Breast epithelium (tissue), 4 donors: ENCODE measurements at regions not wholly inside any gene's neighbourhood (a gene's known extent, or its start where the extent isn't known, plus 50 kb on each side); places are given as distances from the start of the nearest gene placed in this dataset.

Source experiments
- DNase-seq, 2 donors: peaks; one replicate each; pipeline ENCODE4 v3.0.0-alpha.2; 2019; ENCODE audit warnings: low spot score in 2 of 2
- H3K27ac ChIP-seq, 2 donors: fragments of 200-600 bp; sonication (generic) in 1 of 2; one replicate each; pipeline ENCODE4 v1.5.1; 2016 to 2019; ENCODE audit warnings: mild to moderate bottlenecking in 1 of 2
- H3K27me3 ChIP-seq, 2 donors: fragments of 200-600 bp; sonication (generic) in 1 of 2; one replicate each; pipeline versions ENCODE4 v1.5.1 to v1.6.0; 2017 to 2019; ENCODE audit warnings: control low read depth in 1 of 2, mild to moderate bottlenecking in 1 of 2
- H3K36me3 ChIP-seq: fragments of 200-600 bp; one replicate; pipeline ENCODE4 v1.5.1; 2019
- H3K4me1 ChIP-seq, 2 donors: fragments of 200-600 bp; sonication (generic); one replicate each; pipeline ENCODE4 v1.5.1; 2016 to 2019; ENCODE audit warnings: control low read depth in 1 of 2
- H3K4me3 ChIP-seq, 3 donors: fragments of 200-600 bp; sonication (generic); 1 replicate in 2 of 3; 2 replicates in 1 of 3; pipeline ENCODE4 v1.5.1; 2016 to 2019; ENCODE audit warnings: mild to moderate bottlenecking in 3 of 3, moderate library complexity in 2 of 3
- H3K9me3 ChIP-seq, 2 donors: fragments of 200-600 bp; sonication (generic) in 1 of 2; one replicate each; pipeline ENCODE4 v1.5.1; 2016 to 2019; ENCODE audit warnings: control low read depth in 1 of 2
- POLR2A ChIP-seq: fragments of 450-650 bp; IDR thresholded peaks from one replicate; pipeline ENCODE4 v1.6.1; 2016; ENCODE audit warnings: antibody characterized with exemption, mild to moderate bottlenecking, moderate library complexity
- POLR2AphosphoS5 ChIP-seq, 3 donors: sonication (generic); formaldehyde crosslinking; IDR thresholded peaks; one replicate each; pipeline ENCODE4 v1.6.1; 2017; ENCODE audit warnings: antibody characterized with exemption in 3 of 3
- intact Hi-C: fragments of 100-400 bp; cut with DNase I; formaldehyde crosslinking; loops from one replicate; pipeline ENCODE4 v1.15.1; 2023; ENCODE audit warnings: low total_unique reads
- TF ChIP-seq, protein P1 (sequence below), 3 donors: fragments of 450-650 bp; IDR thresholded peaks; one replicate each; pipeline ENCODE4 v1.5.1; 2016 to 2017; ENCODE audit warnings: antibody characterized with exemption in 3 of 3, mild to moderate bottlenecking in 3 of 3, moderate library complexity in 3 of 3

DNA sequence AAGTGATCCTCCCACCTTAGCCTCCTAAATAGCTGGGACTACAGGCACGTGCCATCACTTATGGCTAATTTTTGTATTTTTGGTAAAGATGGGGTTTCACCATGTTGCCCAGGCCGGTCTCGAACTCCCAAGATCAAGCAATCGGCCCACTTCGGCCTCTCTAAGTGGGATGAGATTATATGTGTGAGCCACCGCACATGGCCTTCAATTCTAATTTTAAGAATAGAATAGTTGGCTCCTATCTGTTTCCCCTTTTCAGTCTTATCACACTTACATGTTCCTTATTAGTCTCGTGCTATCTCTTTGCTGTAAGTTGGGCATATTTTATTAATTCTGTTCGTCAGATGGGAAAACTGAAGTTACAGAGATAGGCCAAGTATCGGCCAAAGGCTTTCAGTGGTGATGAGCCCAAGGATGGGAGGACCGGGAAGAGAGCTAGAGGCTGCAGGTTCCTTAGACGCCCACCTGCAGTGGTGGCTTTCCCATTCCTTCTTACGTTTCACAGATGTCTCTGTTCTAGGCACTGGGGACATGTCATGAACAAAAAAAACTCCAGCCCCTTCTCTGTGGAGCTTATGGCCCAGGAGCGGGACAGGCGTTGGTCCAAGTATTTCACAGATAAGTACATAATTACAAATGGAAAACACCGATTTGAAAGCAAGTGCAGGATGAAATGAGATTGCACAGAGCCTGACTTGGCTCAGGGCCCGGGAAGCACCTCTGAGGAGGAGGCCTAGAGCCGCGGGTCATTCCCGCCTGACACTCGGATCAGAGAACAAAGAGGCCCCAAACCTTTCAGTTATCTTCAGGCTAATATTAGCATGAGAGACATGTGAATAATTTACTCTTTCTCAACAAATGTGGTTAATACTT is 91.1 kb upstream of the KLF13 start:
- H3K27ac ChIP-seq: peak overlapping the region; percentile 71 to 94
- no peak for DNase-seq
- intact Hi-C loops: no loop called here
- H3K27me3 ChIP-seq: no peaks in the 10 kb centered on the region
- peak overlapping the region in 1 of 3 donors; percentile 45 for H3K4me3 ChIP-seq
- H3K9me3 ChIP-seq: no peaks in the 10 kb centered on the region
- TF ChIP-seq POLR2A: no peak
- no peak for TF ChIP-seq POLR2AphosphoS5 (IDR thresholded peaks at IDR 0.05)
- TF ChIP-seq, protein P1, sequence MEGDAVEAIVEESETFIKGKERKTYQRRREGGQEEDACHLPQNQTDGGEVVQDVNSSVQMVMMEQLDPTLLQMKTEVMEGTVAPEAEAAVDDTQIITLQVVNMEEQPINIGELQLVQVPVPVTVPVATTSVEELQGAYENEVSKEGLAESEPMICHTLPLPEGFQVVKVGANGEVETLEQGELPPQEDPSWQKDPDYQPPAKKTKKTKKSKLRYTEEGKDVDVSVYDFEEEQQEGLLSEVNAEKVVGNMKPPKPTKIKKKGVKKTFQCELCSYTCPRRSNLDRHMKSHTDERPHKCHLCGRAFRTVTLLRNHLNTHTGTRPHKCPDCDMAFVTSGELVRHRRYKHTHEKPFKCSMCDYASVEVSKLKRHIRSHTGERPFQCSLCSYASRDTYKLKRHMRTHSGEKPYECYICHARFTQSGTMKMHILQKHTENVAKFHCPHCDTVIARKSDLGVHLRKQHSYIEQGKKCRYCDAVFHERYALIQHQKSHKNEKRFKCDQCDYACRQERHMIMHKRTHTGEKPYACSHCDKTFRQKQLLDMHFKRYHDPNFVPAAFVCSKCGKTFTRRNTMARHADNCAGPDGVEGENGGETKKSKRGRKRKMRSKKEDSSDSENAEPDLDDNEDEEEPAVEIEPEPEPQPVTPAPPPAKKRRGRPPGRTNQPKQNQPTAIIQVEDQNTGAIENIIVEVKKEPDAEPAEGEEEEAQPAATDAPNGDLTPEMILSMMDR (IDR thresholded peaks at IDR 0.05): no peak
- H3K36me3 ChIP-seq: no peaks in the 10 kb centered on the region
- peaks cover 0 to 16% of the 10 kb centered on the region in 2 donors for H3K4me1 ChIP-seq

GRCh38 chr15:31236184-31237042 is 90.2 kb upstream of the KLF13 start:
- H3K27ac ChIP-seq: peak overlapping the region; percentile 71 to 94
- intact Hi-C loops: no loop called here
- no peaks in the 10 kb centered on the region for H3K9me3 ChIP-seq
- no peaks in the 10 kb centered on the region for H3K36me3 ChIP-seq
- peak; percentile 36 to 90 (median 76) for TF ChIP-seq POLR2AphosphoS5 (IDR thresholded peaks at IDR 0.05)
- TF ChIP-seq, protein P1 (IDR thresholded peaks at IDR 0.05): peak in 1 of 3 donors; percentile 12
- no peak for TF ChIP-seq POLR2A
- H3K4me3 ChIP-seq: peak overlapping the region in 1 of 3 donors; percentile 45
- H3K4me1 ChIP-seq: peaks cover 0 to 16% of the 10 kb centered on the region in 2 donors
- H3K27me3 ChIP-seq: no peaks in the 10 kb centered on the region
- DNase-seq: peak in 1 of 2 donors; percentile 56

- Histone ChIP-seq H3K4me3 (no peak overlapping the region), H3K27me3 (no peaks in the 10 kb centered on the region), H3K27ac (peak overlapping the region; percentile 71 to 94), H3K4me1 (peaks cover 0 to 16% of the 10 kb centered on the region in 2 donors), H3K36me3 (no peaks in the 10 kb centered on the region), H3K9me3 (no peaks in the 10 kb centered on the region)
- intact Hi-C loops: no loop called here
- no peak for TF ChIP-seq POLR2AphosphoS5 (IDR thresholded peaks at IDR 0.05)
- no peak for DNase-seq
Measured at GRCh38 chr15:31237043-31237324, 89.7 kb upstream of the KLF13 start.

DNA sequence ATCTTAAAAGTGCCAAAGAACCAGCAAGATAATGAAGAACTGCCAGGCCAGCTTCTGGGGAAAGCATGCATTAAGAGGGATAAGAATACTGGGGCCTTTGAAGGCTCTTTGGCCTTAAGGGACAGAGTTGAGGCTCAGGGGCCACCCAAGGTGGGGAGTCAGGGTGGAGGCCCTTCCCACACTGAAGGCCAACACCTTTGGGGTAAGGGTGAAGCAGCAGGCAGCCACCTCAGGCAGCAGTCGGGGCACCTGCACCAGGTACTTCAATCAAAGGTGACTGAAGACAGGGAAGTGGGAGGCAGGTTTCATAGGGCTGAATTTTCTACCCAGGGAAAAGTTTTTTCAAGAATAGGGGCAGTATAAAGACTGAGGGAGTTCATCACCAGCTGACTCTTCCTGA is 87.7 kb upstream of the KLF13 start:
- no peak overlapping the region for H3K27ac ChIP-seq
- no peaks in the 10 kb centered on the region for H3K36me3 ChIP-seq
- H3K4me1 ChIP-seq: peaks cover 0 to 16% of the 10 kb centered on the region in 2 donors
- intact Hi-C loops: no loop called here
- TF ChIP-seq POLR2A (no peak), POLR2AphosphoS5 (IDR thresholded peaks at IDR 0.05) (no peak)
- TF ChIP-seq, protein P1 (IDR thresholded peaks at IDR 0.05): no peak
- no peaks in the 10 kb centered on the region for H3K27me3 ChIP-seq
- no peak for DNase-seq
- H3K4me3 ChIP-seq: no peak overlapping the region
- H3K9me3 ChIP-seq: no peaks in the 10 kb centered on the region

DNA sequence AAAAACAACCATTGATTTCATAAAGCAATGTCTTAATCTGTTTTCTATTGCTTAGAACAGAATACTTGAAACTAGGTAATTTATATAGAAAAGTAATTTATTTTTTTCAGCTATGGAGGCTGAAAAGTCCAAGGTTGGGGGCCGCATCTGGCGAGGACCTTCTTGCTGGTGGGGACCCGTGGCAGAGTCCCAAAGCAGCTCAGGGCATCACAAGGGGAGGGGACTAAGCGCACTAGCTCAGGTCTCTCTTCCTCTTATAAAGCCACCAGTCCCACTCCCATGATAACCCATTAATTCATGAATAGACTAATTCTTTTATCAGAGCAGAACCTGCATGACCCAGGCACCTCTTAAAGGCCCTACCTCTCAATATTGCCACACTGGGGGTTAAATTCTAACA is 87.2 kb upstream of the KLF13 start:
- H3K27me3 ChIP-seq: no peaks in the 10 kb centered on the region
- H3K4me3 ChIP-seq: no peak overlapping the region
- no peak overlapping the region for H3K27ac ChIP-seq
- intact Hi-C loops: no loop called here
- no peaks in the 10 kb centered on the region for H3K36me3 ChIP-seq
- TF ChIP-seq, protein P1 (IDR thresholded peaks at IDR 0.05): no peak
- TF ChIP-seq POLR2A (no peak), POLR2AphosphoS5 (IDR thresholded peaks at IDR 0.05) (no peak)
- H3K9me3 ChIP-seq: no peaks in the 10 kb centered on the region
- H3K4me1 ChIP-seq: peaks cover 0 to 16% of the 10 kb centered on the region in 2 donors
- DNase-seq: no peak
